Memory B cell (primary cell): ENCODE measurements at regions not wholly inside any gene's neighbourhood (a gene's known extent, or its start where the extent isn't known, plus 50 kb on each side); places are given as distances from the start of the nearest gene placed in this dataset.

ENCODE experiments used
- ATAC-seq: fragments of 150-1000 bp; cut with Tn5 transposase; 2 replicates; pipeline ENCODE4 v1.10.0; 2021; ENCODE audit warnings: low read depth, mild to moderate bottlenecking, moderate library complexity
- DNase-seq, 2 donors: peaks; one replicate each; pipeline ENCODE4 v3.0.0; 2022; ENCODE audit warnings: low spot score in 2 of 2
- H3K27ac Mint-ChIP-seq: one replicate; pipeline ENCODE4 v1.8.0; 2022; ENCODE audit warnings: mild to moderate bottlenecking, moderate library complexity, mixed read lengths
- H3K27me3 Mint-ChIP-seq: one replicate; pipeline ENCODE4 v1.8.0; 2022; ENCODE audit warnings: mixed read lengths
- H3K36me3 Mint-ChIP-seq: one replicate; pipeline ENCODE4 v1.8.0; 2022; ENCODE audit warnings: mild to moderate bottlenecking, mixed read lengths
- H3K4me1 Mint-ChIP-seq: one replicate; pipeline ENCODE4 v1.8.0; 2022; ENCODE audit warnings: mixed read lengths
- H3K4me3 Mint-ChIP-seq: one replicate; pipeline ENCODE4 v1.8.0; 2022; ENCODE audit warnings: mild to moderate bottlenecking, moderate library complexity, mixed read lengths
- H3K9me3 Mint-ChIP-seq: one replicate; pipeline ENCODE4 v1.8.0; 2022; ENCODE audit warnings: mixed read lengths

GRCh38 chr9:115999498-115999897, 154.1 kb upstream of the PAPPA start:
- H3K4me3 Mint-ChIP-seq: no peak overlapping the region
- H3K27me3 Mint-ChIP-seq: no peaks in the 10 kb centered on the region
- ATAC-seq: no peak
- DNase-seq: no peak
- H3K27ac Mint-ChIP-seq: no peak overlapping the region
- no peaks in the 10 kb centered on the region for H3K4me1 Mint-ChIP-seq
- peaks cover 4% of the 10 kb centered on the region for H3K9me3 Mint-ChIP-seq
- H3K36me3 Mint-ChIP-seq: no peaks in the 10 kb centered on the region

- no peaks in the 10 kb centered on the region for H3K27me3 Mint-ChIP-seq
- no peak overlapping the region for H3K4me3 Mint-ChIP-seq
- peaks cover 2% of the 10 kb centered on the region for H3K9me3 Mint-ChIP-seq
- H3K4me1 Mint-ChIP-seq: no peaks in the 10 kb centered on the region
- no peaks in the 10 kb centered on the region for H3K36me3 Mint-ChIP-seq
- DNase-seq: no peak
- H3K27ac Mint-ChIP-seq: no peak overlapping the region
- no peak for ATAC-seq
These were observed 152.8 kb upstream of the PAPPA start for GRCh38 chr9:116000748-116001329.

- peaks cover 2% of the 10 kb centered on the region for H3K9me3 Mint-ChIP-seq
- H3K36me3 Mint-ChIP-seq: no peaks in the 10 kb centered on the region
These were observed 151.4 kb upstream of the PAPPA start for GRCh38 chr9:116002181-116002580.

DNA sequence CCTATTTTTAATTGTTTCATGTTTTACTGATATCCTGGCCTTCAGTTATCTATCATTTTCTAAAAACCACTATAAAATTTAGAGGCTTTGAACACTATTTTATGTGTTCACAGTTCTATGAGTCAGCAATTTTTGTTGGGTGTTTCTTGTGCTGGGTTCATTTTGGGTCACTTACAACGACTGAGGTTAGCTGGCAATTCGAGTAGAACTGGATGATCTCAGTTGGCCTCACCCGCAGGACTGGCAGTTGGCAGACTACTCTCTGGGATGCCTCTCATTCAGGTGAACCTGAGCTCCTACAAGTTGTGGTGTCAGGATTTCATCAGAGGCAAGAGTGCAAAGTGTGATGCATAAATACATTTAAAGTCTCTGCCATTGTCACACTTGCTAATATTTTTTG, 151.0 kb upstream of the PAPPA start:
- Mint-ChIP-seq H3K9me3 (peaks cover 2% of the 10 kb centered on the region), H3K36me3 (no peaks in the 10 kb centered on the region), H3K27ac (no peak overlapping the region), H3K27me3 (no peaks in the 10 kb centered on the region), H3K4me1 (no peaks in the 10 kb centered on the region), H3K4me3 (no peak overlapping the region)
- DNase-seq (no peak), ATAC-seq (no peak)

More at GRCh38 chr9:116002181-116002580, 151.4 kb upstream of the PAPPA start:
- Mint-ChIP-seq H3K27me3 (no peaks in the 10 kb centered on the region), H3K4me3 (no peak overlapping the region), H3K4me1 (no peaks in the 10 kb centered on the region), H3K27ac (no peak overlapping the region)
- ATAC-seq: no peak
- DNase-seq: no peak

DNA sequence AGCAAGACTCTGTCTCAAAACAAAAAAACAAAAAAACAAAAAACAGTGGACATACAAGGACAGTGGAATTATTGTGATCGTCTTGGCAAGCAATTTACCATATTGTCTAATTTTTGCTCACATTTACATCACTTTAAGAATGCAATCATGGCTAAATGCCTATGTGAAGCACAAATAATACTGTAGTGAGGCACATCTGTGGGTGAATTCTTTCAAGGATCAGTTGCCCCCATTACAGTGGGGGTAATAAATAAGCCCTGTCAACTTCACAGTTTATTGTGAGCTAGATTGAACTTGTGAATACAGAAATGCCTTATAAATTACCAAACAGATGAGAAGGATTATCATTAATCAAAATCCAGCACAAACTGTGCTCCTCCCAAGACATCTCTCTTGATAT, 150.2 kb upstream of the PAPPA start:
- H3K36me3 Mint-ChIP-seq: no peaks in the 10 kb centered on the region
- ATAC-seq (no peak), DNase-seq (no peak)
- no peaks in the 10 kb centered on the region for H3K27me3 Mint-ChIP-seq
- no peak overlapping the region for H3K4me3 Mint-ChIP-seq
- no peaks in the 10 kb centered on the region for H3K4me1 Mint-ChIP-seq
- H3K27ac Mint-ChIP-seq: no peak overlapping the region
- H3K9me3 Mint-ChIP-seq: peaks cover 2% of the 10 kb centered on the region

DNA sequence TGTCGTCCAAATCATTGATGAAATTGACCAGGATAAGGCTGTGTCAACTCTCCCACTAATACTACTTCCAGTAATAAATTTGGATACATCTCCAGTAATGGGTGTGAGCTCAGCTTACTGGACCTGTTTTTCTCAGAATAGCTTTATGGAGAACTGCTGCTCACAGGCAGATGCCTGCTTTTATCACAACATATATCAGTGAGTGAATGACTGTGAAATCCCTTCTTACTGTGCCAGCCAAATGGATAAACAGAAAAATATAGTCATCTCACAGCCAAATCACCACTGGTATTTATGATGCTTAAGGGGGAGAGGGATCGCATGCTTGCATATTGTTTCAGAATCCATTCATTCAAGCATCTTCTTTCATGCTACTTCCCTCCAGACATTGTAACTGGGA, 148.4 kb upstream of the PAPPA start:
- no peaks in the 10 kb centered on the region for H3K36me3 Mint-ChIP-seq
- H3K9me3 Mint-ChIP-seq: peaks cover 2% of the 10 kb centered on the region
- H3K27me3 Mint-ChIP-seq: no peaks in the 10 kb centered on the region
- DNase-seq (no peak), ATAC-seq (no peak)
- no peak overlapping the region for H3K27ac Mint-ChIP-seq
- H3K4me3 Mint-ChIP-seq: no peak overlapping the region
- no peaks in the 10 kb centered on the region for H3K4me1 Mint-ChIP-seq

- no peak for ATAC-seq
- Mint-ChIP-seq H3K9me3 (peaks cover 2% of the 10 kb centered on the region), H3K27ac (no peak overlapping the region), H3K4me1 (no peaks in the 10 kb centered on the region), H3K27me3 (no peaks in the 10 kb centered on the region), H3K4me3 (no peak overlapping the region), H3K36me3 (no peaks in the 10 kb centered on the region)
- no peak for DNase-seq
These were observed 145.8 kb upstream of the PAPPA start for GRCh38 chr9:116007824-116008223.

DNA sequence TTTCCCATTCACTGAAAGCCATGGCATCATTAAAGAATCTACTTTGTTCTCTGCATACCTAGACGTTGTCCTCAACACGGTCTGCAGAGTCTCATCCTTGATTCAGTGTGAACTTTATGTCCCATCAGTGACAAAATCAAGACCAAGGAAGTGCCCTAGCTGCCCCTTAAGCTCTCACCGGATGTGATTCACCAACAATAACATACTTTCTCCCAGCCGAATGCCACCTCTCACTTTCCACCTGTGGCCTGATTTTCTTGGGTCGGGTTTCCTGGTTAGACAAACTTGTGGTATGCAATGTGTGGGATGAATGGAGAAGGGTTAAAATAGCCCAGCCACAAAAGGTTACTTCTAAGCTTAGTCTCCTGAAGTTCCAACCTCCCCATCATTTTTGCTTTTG, 145.3 kb upstream of the PAPPA start:
- Mint-ChIP-seq H3K4me1 (no peaks in the 10 kb centered on the region), H3K36me3 (no peaks in the 10 kb centered on the region), H3K9me3 (peaks cover 4% of the 10 kb centered on the region), H3K27me3 (no peaks in the 10 kb centered on the region), H3K4me3 (no peak overlapping the region), H3K27ac (no peak overlapping the region)
- ATAC-seq (no peak), DNase-seq (no peak)

DNA sequence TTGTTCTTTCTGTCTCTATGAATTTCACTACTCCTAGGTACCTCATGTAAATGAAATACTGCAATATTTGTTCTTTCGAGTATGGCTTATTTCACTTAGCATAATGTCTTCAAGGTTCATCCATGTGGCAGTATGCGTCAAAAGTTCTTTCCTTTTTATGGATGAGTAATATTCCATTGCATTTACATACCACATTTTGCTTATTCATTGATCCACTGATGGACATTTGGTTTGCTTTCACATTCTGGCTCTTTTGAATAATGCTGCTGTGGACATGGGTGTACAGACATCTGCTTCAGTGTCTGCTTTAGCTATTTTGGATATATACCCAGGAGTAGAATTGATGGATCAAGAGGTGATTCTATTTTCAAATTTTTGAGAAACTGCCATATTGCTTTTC, 144.2 kb upstream of the PAPPA start:
- no peaks in the 10 kb centered on the region for H3K4me1 Mint-ChIP-seq
- no peaks in the 10 kb centered on the region for H3K27me3 Mint-ChIP-seq
- ATAC-seq: no peak
- no peak overlapping the region for H3K4me3 Mint-ChIP-seq
- H3K36me3 Mint-ChIP-seq: no peaks in the 10 kb centered on the region
- H3K27ac Mint-ChIP-seq: no peak overlapping the region
- peaks cover 6% of the 10 kb centered on the region for H3K9me3 Mint-ChIP-seq
- DNase-seq: no peak

DNA sequence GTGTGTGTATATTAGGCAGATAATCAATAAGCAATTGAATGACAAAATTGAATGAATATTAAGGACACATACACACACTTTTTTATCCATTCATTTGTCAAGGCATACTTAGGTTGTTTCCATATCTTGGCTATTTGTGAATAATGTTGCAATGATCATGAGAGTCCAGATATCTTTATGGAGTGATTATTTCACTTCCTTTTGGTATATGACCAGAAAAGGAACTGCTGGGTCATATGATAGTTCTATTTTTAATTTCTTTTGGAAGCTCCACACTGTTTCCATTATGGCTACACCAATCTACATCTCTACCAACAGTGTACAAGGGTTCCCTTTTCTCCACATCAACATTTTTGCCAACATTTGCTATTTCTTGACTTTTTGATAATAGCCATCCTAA, 137.7 kb upstream of the PAPPA start:
- H3K36me3 Mint-ChIP-seq: no peaks in the 10 kb centered on the region
- ATAC-seq: no peak
- H3K9me3 Mint-ChIP-seq: peaks cover 8% of the 10 kb centered on the region
- H3K4me1 Mint-ChIP-seq: no peaks in the 10 kb centered on the region
- no peak overlapping the region for H3K27ac Mint-ChIP-seq
- H3K4me3 Mint-ChIP-seq: no peak overlapping the region
- peaks cover under 1% of the 10 kb centered on the region for H3K27me3 Mint-ChIP-seq
- no peak for DNase-seq

- H3K4me1 Mint-ChIP-seq: no peaks in the 10 kb centered on the region
- no peaks in the 10 kb centered on the region for H3K36me3 Mint-ChIP-seq
These were observed 133.4 kb upstream of the PAPPA start for GRCh38 chr9:116020146-116020545.

DNA sequence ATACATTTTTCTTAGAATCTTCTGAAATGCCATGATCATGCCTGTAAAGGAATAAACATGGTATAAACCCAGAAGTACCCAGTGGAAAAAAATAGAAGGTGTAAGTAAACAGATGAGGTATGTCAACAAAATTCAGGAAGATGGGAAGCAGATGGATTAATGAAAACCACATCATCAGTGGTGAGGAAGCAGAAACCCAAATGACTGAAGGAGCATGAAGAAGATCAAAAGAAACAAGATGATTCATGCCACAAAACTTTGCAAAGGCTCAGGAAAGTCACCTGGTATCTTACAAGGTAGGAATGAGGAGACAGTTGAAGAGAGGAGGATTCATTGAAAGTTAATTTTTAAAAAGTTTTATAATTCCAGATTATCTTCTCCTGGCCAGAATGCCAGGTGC, 132.8 kb upstream of the PAPPA start:
- H3K4me3 Mint-ChIP-seq: no peak overlapping the region
- no peaks in the 10 kb centered on the region for H3K4me1 Mint-ChIP-seq
- H3K27ac Mint-ChIP-seq: no peak overlapping the region
- H3K27me3 Mint-ChIP-seq: peaks cover 1% of the 10 kb centered on the region
- H3K9me3 Mint-ChIP-seq: peaks cover 9% of the 10 kb centered on the region
- DNase-seq: no peak
- H3K36me3 Mint-ChIP-seq: no peaks in the 10 kb centered on the region
- ATAC-seq: no peak

More at GRCh38 chr9:116020146-116020545, 133.4 kb upstream of the PAPPA start:
- DNase-seq: no peak
- H3K27ac Mint-ChIP-seq: no peak overlapping the region
- peaks cover 9% of the 10 kb centered on the region for H3K9me3 Mint-ChIP-seq
- peaks cover 1% of the 10 kb centered on the region for H3K27me3 Mint-ChIP-seq
- H3K4me3 Mint-ChIP-seq: no peak overlapping the region
- no peak for ATAC-seq

- ATAC-seq (no peak), DNase-seq (no peak)
- Mint-ChIP-seq H3K4me3 (no peak overlapping the region), H3K9me3 (peaks cover 14% of the 10 kb centered on the region), H3K27me3 (no peaks in the 10 kb centered on the region), H3K4me1 (no peaks in the 10 kb centered on the region), H3K27ac (no peak overlapping the region), H3K36me3 (no peaks in the 10 kb centered on the region)
These were observed 126.5 kb upstream of the PAPPA start for GRCh38 chr9:116027096-116027495.

DNA sequence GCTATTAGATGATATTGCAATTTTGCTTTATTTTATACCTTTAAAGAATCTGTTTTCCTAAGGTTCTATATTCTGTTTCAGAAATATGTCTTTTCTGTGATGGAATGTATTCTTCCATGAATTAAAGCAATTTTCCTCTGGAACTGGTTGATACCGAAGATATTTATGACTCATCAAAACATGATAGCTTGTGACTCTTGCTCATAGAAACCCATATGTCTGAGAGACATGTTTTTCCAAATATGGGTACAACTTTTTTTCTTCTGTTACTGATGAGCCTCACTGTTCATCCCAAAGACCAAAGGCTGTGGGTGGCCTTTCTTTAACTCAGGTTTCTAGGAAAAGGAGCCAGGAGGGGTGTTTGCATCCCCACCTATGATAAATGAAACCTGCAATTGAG, 126.1 kb upstream of the PAPPA start:
- Mint-ChIP-seq H3K4me3 (no peak overlapping the region), H3K4me1 (no peaks in the 10 kb centered on the region), H3K27me3 (no peaks in the 10 kb centered on the region), H3K27ac (no peak overlapping the region), H3K9me3 (peaks cover 14% of the 10 kb centered on the region), H3K36me3 (no peaks in the 10 kb centered on the region)
- DNase-seq: no peak
- no peak for ATAC-seq

DNA sequence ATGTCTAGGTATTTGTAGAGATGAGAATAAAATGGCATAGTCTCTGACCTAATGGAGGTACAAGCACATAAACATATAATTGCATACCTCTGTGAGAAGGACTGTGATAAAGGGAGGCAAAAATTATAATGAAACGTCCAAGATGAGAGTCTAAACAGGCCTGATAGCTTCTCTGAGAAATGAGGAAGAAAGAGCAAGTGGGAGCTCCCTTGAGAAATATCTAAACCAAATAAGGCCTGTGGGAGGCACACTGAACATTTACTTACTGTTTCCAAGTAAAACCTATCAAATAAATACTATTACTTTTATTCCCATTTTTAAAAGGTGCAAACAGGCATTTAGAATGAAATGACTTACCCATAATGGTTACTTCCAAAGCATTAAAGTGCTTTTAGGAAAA, 125.6 kb upstream of the PAPPA start:
- Mint-ChIP-seq H3K27ac (no peak overlapping the region), H3K9me3 (peaks cover 14% of the 10 kb centered on the region), H3K4me3 (no peak overlapping the region), H3K4me1 (no peaks in the 10 kb centered on the region), H3K36me3 (no peaks in the 10 kb centered on the region), H3K27me3 (no peaks in the 10 kb centered on the region)
- ATAC-seq (no peak), DNase-seq (no peak)
